ENCODE measurements at regions not wholly inside any gene's neighbourhood (a gene's known extent, or its start where the extent isn't known, plus 50 kb on each side); places are given as distances from the start of the nearest gene placed in this dataset.
"Not testable (repeated sequence)": the region's sequence is repeated elsewhere in the genome, so short reads cannot be mapped to it uniquely, and the experiment has no call there.

DNA sequence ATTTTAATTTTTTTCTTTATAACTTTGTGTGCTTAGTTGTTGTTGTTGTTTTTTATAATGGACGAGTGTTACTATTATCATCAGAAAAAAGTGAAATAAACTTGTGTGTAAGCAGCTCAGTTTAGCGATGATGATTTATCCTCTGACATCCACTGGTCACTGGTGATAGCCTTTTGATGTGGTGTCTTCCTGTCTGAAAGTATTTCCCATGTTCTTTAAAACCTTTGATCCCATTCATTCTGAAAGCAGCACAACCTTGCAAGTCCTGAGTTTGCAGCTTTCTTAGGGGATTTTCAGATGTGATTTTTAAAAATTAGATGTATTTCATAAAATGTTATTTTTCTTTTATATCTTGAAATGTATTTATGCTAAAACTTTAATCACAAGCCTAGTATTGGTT, 85.9 kb upstream of the ZPLD1 start:
- DNase-seq, result no peak

DNA sequence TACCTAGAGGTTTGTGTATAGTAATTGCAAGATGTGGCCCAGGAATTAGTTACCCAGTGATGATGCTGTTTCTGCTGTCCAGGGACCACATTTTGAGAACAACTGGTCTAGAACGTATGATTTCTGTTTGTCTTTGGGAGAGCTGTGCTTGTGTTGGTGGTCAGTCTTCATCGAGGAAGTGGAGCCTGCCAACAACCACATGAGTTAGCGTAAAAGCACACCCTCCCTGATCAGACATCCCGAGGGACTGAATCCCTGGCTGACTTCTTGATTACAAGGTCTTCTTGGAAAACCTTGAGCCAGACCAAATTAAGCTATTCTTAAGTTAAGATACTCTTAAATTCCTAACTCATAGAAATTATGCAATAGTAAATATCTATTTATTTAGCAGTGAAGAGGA, 81.7 kb upstream of the ZPLD1 start:
- no peak for DNase-seq

DNA sequence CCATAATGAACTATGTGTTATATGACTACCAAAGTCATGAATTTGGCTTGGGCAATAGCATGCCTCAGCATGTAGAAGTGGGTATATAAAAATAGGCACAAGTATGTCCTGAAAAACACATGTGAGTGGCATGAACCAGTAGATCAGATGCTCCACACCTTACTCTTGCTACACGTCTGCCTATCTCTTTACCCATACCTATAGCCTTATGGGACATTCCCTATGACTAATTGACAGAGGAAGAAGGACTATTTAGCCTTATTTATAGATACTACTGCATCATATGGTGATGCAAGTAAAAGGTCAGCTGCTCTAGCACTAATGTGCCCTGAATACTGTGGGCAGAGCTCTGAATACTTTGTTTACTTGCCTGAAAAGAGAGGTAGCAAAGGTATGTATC, 81.0 kb upstream of the ZPLD1 start:
- peak in 1 of 4 experiments; percentile 2 for DNase-seq

DNA sequence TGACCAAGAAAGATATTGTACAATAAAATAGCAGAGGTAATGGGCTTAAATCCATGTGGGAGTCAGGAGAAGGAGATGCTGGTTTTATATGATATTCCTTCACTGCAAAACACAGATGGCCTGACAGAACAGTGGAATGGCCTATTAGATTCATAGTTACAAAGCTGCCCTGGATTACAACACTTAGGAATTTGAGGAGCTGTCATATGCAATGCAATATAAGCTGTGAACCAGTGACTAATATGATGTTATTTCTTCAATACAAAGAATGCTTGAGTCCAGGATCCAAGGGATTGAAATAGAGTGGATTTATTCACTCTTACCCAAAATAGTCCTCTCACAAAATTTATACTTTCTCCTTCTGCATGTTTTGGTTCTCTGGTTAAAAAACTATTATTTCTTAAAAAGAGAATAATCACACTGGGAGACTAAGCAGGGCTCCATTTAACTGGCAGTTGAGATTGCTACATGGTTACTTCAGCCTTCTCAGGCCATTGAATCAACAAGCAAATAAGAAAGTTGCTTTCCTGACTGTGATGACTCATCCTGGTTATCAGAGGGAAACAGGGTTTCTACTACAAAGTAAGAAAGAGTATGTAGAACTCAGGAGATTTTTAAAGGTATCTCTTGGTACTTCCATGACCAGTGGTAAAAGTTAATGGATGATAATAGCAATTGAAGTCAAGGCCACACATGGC, 79.8 kb upstream of the ZPLD1 start:
- DNase-seq, result no peak

DNA sequence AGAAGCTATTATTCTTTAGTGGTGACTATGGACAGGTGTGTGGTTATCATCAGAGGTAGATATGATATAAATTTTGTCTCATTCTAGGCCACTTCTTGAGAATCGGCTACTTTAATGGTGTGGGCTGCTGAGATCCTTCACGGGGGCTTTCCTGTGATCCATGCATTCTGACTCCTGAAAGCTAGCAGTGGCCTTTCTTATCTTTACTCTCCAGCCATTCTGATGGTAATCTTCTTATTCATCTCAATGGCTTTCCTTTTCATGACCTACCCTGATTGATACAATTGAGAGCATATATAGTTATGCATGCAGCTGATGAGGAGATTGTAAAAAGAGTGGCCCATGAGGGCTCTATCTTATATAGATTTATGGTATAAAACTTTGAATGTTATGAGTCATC, 78.3 kb upstream of the ZPLD1 start:
- no peak for DNase-seq

DNA sequence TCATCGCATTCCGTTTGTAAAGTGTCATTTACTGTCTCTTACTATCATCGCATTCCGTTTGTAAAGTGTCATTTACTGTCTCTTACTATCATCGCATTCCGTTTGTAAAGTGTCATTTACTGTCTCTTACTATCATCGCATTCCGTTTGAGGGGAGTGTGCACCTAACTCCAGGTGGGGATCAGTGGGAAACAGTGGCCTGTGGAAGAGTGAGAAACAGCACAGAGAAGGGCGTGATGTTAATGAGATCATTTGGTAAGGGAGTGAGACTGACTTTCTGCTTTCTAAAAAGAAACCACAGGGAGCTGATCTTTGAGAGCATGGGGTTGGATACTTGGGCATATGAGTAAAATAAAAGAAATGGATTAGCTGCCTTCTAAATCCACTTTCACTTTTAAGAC, 77.5 kb upstream of the ZPLD1 start:
- not testable (repeated sequence) for DNase-seq

DNA sequence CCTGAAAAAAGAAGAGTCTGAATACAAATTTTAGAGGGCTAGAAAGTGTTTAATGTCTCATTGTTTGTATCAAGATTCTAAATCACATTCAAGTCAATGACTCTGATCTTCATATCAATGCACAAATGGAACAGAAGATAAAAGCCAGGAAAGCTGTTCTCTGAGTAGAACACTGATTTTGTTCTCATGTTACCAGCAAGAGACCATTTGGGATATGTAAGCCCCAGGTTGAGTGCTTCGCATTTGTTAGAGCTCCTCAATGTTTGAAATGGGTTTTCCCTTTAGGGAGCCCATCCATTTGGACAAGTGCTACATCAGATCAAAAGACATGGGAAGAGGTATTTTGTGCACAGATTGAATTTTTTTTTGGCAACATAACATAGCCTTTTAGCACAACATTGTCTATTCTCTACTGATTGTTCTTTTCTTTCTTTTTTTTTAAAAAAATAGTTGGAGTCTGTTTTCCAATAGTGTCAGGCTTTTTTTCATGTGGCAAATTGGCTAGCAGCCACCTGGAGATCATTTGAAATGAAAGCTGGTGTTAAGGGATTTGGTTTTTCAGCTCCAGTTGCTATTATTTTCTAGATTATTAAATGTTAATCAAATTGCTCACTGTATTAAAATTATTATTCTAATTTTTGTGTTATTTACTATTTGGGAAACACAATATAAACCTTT, 74.5 kb upstream of the ZPLD1 start:
- no peak for DNase-seq

DNA sequence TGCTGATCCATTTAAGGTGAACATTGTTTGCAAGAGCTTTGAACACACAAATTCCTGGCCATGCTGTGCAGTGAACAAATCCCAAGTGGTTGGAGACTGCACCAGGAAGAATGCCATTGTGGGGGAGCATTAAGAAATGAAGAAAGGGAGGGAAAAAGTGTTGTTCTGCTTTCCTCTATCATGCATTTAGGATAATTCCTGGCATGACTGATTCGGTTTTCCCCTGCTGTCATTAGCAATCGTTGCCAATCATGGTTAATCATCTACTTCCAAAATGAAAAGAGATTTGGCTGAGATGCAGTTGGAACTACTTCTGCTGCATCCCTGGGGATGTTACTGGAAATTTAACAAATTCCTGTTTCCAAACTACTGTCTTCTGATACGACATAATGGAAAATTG, 73.7 kb upstream of the ZPLD1 start:
- no peak for DNase-seq

DNA sequence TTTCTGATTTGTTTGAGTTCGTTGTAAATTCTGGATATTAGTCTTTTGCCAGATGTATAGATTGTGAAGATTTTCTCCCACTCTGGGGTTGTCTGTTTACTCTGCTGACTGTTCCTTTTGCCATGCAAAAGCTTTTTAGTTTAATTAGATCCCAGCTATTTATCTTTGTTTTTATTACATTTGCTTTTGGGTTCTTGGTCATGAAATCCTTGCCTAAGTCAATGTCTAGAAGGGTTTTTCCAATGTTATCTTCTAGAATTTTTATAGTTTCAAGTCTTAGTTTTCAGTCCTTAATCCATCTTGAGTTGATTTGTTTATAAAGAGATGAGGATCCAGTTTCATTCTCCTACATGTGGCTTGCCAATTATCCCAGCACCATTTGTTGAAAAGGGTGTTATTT, 68.7 kb upstream of the ZPLD1 start:
- DNase-seq, result not testable (repeated sequence)

DNA sequence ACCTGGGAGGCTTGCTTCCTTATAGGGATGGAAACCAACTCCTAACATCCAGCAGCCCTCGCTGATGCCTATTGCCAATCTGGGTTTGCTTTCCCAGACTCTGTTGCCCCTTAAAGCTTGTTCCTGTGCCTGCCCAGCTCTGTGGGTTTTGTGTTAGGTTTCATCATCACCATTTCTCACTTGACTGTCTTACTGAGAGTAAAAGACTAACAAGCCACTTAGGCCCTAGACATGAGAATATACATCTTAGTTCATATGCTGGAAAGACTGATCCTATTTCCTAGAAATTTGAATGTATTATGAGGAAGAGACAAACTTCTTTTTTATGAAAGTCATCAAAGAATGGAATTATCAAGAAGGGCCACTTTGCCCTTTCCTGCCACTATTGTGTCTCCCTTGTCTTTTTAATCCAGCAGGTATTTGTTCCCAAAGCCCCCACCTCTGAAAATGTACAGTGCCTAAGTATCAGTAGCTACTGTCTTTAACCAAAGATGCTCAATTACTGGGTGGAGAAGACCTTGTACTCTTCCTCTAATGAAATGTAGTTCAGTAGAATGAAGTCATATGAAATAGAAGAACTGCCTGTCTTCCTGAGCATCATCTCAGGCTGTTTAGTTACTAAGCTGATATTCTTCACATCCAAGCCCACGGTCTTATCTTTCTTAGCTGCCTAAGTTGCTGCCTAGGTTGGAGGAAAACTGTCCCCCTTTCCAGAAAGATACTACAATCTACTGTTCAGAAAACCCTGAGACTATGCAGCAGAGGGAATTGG, 59.8 kb upstream of the ZPLD1 start:
- no peak for DNase-seq

DNA sequence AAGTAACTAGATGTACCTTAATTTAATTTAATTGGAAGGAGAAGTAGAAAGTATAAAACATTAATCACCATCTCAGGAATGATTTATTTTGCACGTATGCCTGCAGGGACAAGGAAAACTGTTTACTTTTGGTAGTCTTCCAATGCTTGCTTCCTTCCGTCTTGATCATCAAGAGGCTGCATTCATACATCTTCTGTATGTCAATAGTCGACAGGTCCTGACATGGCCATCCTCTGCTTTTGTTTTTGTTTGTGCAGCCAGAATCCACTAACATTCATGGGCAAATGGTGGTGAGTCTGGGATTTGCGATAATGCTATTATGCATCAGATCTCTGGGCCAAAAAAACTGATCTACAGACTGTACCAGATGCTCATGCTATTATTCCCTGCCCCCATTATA, 56.6 kb upstream of the ZPLD1 start:
- no peak for DNase-seq

DNA sequence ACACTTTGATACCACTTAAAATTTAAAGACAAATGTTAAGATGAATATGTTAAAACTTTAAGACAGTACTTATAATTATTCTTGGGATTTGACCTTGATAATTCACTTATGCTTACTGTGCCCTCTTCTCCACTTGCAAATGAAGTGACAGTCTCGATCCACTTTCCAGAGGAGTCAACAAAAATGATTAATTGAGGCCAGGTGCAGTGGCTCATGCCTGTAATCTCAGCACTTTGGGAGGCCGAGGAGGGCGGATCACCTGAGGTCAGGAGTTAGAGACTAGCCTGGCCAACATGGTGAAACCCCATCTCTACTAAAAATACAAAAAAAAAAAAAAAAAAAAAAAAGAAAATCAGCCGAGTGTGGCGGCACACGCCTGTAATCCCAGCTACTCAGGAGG, 52.6 kb upstream of the ZPLD1 start:
- not testable (repeated sequence) for DNase-seq
